ENCODE measurements at regions not wholly inside any gene's neighbourhood (a gene's known extent, or its start where the extent isn't known, plus 50 kb on each side); places are given as distances from the start of the nearest gene placed in this dataset.

DNA sequence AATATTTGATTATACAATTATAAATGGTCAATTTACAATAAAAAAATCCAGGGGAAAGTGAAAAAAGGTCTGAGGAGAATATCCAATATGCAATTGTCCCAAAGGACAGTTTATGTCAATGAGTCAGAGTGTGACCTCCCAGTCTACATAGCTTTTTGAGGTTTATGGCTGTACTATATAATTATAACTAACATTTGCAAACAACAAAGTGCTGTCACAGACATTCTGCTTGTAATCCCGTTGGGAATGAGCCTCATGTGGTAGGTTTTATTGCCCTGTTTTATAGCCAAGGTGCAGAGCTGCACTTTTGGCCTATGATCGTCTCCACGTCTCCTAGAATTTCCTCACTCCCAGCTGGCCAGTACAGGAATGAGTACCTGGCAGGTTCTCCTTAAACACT lies 103.8 kb downstream of the ADSS2 start:
- no peak for DNase-seq (ENCODE audit: low spot score)

DNA sequence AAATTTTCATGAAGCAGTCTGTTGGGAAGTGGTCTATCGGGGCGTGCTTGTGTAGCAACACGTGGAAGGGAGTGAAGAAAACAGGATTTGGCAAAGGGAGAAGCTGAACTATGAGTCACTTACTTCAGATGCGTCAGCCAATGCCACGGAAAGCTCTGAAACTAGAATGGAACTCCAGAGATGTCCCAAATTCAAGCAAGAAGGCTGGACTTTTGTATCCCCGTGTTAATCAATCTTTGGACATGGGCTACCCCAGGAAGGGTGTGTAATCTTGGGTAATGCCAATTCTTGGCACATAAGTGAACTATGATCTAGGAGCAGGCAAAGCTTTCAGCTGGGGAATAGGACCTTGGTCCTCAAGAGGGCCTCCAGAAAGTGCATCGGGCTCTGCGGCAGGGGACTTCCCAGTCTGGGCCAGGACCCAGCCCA lies 102.6 kb downstream of the ADSS2 start:
- no peak for DNase-seq (ENCODE audit: low spot score)

DNA sequence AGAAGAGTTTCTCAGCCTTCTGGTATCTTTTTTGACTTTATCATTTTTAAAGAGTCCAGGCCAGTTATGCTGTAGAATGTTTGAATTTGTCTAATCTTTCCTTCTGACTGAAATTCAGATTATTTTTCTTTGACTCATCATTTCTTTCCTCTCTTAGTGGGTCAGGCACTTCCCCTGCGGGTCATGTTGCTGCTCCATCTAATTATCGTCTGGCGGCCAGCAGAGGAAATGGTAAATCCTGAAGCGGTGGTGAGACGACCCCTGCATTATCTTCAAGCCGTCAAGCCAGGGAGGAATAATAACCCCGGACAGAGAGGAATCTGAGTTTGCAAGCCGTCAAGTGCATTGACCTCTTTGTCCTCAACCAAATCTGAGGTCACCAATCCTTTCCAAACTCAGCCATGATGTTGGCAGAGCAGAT lies 102.1 kb downstream of the ADSS2 start:
- DNase-seq (ENCODE audit: low spot score): no peak

GRCh38 chr1:244350027-244350426 lies 101.7 kb downstream of the ADSS2 start:
- DNase-seq (ENCODE audit: low spot score): no peak

DNA sequence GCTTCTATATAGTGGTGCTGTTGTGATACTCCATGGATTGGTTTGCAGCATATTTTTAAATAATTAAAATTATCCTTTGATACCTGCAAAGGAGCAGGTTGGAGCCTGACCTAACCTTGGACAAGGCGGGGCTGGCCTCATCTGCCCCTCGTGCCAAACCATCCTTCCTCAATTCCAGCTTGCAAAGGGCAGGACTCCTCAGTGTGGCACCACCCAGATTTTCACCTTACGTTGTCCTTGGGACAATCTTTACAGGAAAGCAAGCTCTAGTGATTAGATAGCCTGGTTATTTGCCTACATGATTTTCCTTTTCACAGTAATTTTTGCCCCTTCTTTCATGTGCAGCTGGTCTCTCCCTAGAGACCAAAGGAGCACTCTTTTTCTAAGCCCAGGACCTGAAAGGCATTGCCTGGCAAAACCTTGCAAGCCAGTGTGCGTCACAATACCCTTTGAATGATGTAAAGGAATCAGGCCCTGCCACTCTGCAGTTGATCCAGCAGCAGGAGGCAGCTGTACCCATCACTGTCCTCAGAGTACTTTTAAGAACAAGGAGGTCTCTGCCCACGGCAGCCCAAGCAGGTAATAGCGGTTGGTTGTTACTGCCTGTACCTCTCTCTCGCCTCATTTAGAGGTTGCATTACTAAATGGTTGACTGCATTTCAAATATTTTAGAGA lies 99.4 kb downstream of the ADSS2 start:
- DNase-seq (ENCODE audit: low spot score): no peak

DNA sequence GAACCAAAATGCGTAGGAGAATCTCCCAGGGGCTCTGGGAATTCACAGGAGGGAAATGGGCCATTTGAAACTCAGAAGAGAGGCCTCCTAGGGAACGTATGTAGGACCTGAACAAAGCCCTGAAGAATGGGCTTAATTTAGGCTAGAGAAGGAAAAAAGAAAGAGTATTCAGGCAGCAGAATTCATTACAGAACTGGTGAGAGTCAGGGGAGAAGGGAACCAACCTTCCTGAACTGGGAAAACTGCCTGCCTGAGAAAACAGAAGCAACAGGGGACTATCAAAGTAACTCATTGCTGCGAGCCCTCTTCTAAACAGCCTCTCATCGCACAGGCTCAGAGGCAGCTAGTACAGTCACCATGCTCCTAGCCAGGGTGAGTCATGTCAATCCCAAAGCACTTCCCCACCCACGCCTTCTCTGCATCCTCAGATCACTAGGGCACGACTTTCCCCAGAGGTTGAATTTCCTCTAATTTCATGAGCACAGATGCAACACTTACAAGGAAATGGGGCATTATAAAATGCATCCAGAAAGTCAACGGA lies 98.1 kb downstream of the ADSS2 start:
- DNase-seq (ENCODE audit: low spot score): no peak

- no peak for DNase-seq (ENCODE audit: low spot score)
Observed at GRCh38 chr1:244354810-244355278, 96.9 kb downstream of the ADSS2 start.

DNA sequence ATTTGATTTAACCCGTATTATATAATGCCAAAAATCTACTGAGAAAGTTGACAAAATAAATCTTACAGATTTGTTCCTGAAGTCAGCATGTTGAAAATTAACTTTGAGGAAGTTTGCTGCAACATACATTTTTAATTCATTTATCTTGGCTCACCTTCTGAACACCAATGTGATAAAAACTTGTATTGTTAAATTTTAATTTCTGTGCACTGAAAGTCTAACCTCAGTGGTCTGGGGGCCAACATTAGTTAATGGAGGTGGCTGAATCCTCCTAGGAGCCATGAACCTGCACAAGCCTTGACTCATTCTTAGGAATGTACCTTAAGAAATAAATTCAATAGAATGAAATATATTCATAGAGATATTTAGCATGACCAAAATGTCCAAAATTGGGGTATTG lies 95.3 kb downstream of the ADSS2 start:
- no peak for DNase-seq (ENCODE audit: low spot score)
